T-helper 1 cell treated with Interleukin-12 subunit alpha and Interleukin-12 subunit beta and Interleukin-4 antibody, amounts not matched to agents 30 ng/mL and 1 ng/mL, for 36 hours (primary cell): ENCODE measurements at regions not wholly inside any gene's neighbourhood (a gene's known extent, or its start where the extent isn't known, plus 50 kb on each side); places are given as distances from the start of the nearest gene placed in this dataset.

Experiments used
- intact Hi-C: fragments of 100-400 bp; cut with micrococcal nuclease; formaldehyde crosslinking; loops from one replicate; pipeline ENCODE4 v1.15.1; 2024

DNA sequence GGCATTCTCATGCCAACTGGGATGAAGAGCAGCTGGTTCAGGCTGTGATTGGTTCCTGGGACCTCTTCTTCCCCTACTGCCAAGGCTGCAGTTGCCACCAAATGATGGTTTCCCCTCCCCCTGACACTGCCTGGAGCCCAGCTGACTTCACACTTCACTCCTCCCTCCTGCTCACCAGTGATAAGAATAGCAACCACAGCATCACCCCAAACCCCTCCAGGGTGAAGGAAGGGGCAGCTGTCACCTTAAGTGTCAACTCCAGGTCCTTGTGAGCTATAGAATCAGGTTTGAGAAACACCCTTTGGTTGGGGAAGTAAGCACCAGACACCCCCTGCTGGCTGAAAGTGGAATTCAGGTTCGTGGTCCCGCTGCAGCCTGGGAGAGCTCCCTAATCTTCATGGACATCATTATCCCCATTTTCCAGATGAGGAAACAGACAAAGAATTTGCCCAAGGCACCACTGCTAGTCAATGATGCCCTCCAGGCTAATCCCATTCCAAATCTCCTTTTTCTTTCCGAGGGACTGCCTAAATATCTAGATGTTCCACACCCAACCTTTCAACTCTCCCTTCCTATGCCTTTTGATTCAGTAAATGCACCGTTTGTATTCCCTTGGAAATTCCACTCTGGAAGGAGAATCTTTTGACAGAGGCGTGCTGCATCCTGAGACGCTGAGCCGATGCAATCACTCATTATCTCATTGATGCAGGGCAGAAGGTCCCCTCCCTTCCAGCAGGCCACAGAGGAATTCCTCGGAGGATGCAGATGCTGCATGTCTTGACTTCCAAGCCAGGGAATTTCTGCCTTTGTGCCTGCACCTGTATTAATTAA lies 50.6 kb upstream of the UQCRFS1 start:
- intact Hi-C loops = loop anchor here (1.0 to 5.0 kb wide), 3 partner anchors 181 to 526 kb away; no protein-coding TSS in a partner anchor

DNA sequence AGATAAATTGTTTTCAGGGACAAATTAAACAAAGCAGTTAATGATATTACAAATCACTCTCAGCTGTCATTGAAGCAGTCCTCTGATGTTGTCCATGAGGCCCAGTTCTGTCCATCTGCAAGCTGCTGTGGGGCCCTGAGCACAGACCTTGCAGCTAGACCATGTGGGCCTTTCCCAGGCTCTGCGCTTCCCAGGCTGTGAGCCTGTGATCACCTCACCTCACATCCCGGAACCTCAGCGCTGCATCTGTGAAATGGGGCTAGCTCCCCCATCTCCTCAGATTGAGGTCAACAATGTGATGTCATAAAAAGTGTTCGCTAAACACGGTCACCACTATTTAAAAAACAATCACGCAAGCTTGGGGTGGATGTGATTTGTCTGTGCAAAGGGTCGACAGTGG lies 51.9 kb upstream of the UQCRFS1 start:
- intact Hi-C loops = loop anchor here (5.0 kb wide), 2 partner anchors 183 to 388 kb away; no protein-coding TSS in a partner anchor

DNA sequence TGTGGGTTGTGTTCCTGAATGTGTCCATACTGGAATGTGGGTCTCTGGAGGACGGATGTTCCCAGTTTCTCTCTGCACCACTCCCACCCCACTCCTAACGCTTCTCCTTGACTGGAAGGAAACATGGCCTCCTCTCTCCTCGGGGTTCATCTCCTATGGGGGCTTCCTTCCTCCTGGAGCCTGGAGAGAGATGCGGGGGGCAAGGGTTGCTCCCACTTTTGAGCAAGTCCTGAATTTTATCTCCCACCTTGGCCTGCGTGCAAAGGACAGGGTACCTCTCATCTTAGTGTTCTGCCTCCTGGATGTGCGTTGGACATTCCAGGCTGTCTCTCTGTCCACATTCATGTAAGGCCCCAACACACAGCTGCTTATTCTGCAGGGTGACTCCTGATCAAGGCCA lies 52.5 kb upstream of the UQCRFS1 start:
- intact Hi-C loops = no loop called here

DNA sequence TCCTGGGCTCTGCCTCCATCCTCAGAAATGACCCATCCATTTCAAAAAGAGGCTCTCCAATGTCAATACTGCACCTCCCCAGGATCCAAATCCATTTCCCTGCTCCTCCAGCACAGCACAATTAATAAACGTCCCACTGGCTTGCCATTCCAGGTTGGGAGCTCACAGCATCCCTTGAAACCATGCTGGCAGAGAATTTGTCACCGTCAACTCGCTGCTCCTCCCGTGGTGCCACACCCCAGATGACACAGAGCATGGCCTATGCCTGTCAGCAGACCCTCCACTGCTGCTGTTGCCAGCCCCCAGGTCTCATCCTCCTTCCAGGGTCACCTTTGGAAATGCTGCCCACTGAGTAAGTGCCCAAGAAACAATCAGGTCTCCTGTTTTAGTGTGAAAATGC lies 53.0 kb upstream of the UQCRFS1 start:
- intact Hi-C loops = no loop called here

DNA sequence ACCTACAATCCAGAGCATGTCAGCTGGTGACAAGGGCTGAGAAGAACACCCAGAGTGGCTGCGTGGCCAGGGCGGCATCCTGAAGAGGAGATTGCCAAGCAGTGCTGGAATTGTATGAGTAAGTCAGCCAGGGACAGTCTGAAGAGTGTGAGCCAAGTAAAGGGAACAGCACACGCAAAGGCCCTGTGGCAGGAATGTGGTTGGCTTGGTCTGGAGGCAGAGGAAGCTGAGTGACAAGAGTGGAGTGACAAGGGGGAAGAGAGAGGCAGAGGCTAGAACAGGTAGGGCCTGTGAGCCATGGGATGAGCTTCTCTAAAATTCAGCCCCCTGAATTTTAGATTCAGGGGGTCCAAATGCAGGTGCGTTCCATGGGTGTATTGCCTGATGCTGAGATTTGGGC lies 53.7 kb upstream of the UQCRFS1 start:
- intact Hi-C loops = no loop called here

DNA sequence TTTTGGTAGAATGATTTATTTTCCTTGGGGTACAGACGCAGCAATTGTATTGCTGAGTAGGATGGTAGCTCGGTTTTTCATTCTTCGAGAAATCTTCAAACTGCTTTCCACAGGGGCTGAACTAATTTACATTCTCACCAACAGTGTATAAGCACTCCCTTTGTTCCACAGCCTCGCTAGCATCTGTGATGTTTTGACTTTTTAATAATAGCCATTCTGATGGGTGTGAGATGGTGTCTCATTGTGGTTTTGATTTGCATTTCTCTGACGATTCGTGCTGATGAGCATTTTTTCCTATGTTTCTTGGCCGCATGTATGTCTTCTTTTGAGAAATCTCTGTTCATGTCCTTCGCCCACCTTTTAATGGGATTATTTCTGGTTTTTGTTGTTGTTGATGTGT lies 54.8 kb upstream of the UQCRFS1 start:
- intact Hi-C loops = no loop called here

DNA sequence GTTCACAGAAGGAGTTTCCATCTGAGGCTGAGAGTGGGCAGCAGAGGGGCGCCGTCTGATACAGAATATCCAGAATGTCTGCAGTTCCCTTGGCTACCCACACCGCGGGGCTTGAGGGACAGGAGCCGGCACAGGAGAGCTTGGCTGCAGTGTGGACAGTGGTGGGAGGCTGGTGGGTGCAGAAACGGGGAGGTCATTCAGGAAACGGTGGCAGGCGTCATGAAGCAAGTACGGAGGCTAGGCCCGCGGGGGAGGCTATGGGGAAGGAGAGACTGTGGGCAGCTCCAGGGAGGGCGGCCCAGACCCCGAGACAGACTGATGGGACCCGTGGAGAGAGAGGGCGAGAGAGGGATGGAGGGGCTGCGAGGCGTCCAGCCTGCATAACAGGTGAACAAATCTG lies 55.2 kb upstream of the UQCRFS1 start:
- intact Hi-C loops = no loop called here

DNA sequence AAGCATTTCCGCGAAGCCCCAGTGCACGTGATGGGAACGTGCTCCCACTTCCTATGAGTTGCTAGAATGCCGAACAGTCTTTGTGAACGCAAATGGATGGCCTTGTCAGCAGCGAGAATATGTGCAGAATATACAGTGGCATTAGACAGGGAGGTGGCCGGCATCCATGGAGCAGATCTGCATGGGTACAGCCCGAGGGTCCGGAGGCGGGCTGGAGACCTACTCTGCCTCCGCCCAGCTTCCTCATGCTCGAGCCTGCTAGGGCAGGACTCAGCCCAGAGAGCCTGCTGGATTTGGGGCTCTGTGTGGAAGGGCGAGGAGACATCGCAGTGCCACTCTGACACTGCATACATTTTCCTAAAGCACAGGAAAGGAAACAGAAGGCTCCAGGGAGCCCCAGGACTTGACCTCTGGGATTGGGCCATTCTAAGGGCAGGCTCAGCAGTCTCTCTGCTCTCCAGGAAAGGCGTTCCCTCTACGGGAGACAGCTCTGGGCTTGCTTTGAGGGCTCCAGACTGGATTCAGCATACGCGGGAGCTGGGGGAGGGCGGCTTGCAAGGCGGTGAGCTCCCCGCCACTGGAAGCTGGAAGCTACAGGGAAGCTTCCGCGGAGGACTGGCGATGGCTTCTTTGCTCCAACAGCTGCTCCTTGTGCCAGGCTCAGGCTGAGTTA lies 55.9 kb upstream of the UQCRFS1 start:
- intact Hi-C loops = no loop called here

DNA sequence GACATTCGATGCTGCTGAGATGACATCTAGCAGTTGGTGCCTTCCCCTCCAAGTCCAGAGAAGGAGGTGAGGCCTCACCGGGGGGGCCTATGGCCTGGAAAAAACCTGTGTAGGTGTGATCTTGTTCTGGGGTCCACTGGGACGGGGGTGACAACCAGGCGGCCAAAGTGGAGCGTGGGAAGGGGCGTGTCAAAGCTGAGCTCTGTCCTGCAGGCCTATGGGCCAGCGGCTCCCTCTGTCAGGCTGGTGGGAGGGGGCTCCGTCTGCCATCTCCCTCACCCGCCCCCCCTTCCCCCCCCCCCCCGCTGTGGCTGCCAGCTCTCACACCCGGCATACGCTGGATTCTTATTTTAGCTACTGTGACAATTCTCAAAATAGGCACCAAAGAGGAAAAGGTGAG lies 56.7 kb upstream of the UQCRFS1 start:
- intact Hi-C loops = no loop called here

DNA sequence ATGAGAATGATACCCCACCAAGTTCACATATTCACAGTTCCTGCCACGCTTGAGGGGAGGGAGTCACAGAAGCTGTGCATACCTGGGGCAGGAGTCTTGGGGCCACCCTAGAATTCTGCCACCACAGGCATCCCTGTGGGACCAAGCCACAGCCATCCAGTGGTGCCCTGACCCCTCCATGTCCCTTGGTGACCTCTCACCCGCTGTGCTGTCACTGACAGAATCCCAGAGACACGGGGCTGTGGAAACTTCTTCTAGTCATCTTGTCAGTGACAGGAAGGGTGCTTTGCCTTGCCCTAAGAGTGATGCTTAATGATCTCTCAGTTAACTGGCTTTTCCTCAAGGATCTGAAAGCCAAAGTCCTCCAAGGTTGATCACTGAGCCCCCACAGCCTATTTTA lies 58.4 kb upstream of the UQCRFS1 start:
- intact Hi-C loops = no loop called here

DNA sequence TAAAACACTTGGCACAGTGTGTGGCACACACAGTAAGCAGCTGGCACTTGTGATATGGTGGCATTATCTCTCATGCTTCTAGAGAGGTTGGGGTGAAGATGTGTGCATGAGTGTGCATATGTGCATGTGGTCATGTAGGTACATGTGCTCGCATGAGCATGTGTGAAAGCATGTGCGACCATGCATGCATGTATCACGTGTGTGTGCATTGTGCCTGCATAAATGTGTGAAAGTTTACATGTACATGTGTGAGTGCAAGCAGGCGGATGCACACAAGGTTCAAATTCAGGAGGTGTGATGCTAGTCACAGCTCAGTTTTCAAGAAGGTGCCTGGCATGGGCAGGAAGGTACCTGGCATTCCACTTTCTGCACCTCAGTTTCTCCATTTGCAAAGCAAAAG lies 59.0 kb upstream of the UQCRFS1 start:
- intact Hi-C loops = no loop called here

DNA sequence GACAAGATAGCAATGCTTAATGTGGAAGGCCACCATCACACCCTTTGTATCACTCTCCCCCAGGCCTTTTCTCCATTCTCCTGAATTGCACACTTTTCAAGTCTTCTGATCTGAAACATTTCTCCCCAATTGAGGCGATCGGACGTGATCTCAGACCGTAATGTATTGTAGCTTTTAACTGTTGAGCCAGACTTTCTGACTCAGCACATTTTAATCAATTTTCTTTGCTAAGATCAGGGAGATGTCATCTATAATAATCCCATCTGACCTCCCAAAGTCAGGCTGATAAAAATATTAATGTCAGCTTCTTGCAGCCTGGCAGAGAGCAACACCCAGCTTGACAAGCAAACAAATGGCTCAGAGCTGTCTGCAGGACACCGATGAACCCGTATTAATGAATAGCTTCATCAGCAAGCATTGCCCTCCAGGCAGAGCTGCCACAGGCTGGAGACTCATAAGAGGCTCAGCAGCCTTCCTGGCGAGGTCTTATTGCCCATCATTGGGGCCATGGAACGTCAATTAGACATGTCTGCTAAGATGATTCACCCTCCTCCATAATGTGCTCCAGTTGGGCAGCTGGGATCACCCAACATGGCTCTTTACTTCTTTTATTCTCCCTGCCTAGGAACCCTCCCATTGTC lies 60.2 kb upstream of the UQCRFS1 start:
- intact Hi-C loops = no loop called here

DNA sequence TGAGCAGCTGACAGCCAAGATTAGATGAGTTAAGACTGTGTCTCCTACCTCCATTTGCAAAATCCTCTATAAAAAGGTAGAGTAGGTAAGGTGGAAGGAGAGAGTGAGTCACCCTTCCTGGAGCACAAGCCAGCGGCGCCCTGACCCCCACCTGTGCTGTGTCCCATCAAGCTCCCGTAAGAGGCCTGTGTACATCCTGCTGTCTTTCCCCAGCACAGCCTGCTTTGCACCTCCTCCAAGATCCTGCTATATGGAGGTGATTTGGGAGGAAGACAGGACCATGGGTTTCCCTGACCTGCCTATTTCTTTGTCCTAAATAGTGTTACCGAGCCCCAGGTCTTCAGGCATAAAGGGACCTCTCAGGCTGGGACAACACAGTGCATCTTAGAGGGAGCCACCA lies 62.3 kb upstream of the UQCRFS1 start:
- intact Hi-C loops = no loop called here

DNA sequence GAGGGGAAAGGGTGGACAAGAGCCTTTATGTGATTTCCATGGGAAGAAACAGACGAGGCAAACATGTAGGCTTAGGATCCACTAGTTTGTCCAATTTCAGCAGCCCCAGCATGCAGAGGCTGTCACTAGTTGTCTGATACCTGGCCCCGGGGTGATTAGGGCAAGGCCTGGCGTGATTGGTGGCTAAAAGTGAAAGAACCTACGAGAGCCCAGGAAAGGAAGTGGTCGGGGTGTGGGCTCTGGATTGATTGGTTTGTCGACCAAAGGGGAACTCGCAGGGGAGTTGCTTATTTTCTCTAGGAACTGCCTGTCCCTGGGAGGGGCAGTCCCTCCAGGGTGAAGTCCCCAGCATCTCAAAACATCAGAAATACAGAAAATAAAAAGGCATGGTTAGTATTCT lies 64.2 kb upstream of the UQCRFS1 start:
- intact Hi-C loops = loop anchor here (2.0 kb wide), 1 partner anchor 64 kb away; the partner anchor contains the start of gene UQCRFS1

DNA sequence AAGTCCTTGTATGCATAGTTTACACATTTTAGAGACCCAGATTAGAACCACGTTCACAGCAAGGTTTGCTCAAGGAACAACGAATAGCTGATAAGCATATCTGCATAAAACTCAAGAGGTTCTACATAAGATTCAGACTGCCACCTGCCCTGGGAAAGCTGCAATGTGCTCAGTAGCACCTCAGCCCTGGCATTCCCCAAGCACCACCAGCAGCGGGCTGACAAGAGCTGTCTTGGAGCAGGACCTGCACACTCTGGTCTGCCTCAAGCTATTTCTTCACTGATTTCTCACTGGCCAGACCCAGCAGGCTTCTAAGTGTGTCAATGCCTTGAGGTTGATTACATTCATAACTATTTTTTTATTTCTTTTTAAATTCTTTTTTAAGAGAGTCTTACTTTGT lies 65.8 kb upstream of the UQCRFS1 start:
- intact Hi-C loops = no loop called here

DNA sequence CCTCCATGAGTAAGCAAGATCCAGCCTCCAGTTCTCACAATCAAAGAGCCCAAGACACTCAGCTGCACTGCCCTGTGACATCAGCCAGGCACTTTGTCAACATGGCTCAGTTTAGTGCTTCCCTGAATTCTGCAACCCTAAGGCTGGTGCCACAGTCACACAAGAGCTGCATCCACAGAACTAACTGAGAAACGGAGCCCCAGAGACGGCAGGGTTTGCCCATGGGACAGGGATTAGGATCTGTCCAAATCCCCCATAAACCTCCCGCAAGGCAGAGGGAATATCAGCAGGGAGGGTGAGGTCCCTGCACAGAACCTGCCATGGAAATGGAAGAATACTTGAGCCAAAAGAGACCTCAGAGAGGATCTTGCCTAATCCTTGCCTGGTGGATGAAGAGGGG lies 70.4 kb upstream of the UQCRFS1 start:
- intact Hi-C loops = no loop called here

DNA sequence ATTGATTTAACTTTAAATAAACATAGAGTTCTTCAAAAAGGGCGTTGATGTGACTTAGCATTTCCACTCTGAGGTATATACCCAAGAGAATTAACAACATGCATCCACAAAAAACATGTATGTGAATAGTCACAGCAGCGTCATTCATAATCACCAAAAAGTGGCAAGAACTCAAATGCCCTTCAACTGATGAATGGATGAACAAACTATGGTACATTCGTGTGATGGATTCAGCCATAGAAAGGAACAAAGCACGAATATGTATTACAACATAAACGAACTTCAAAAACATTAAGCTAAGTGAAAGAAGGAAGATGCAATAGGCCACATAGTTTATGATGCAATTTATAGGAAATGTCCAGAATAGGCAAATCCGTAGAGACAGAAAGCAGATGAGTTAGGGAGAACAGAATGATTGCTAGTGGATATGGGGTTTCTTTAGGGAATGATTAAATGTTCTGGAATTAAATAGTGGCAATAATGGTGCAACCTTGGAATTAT lies 72.3 kb upstream of the UQCRFS1 start:
- intact Hi-C loops = no loop called here

DNA sequence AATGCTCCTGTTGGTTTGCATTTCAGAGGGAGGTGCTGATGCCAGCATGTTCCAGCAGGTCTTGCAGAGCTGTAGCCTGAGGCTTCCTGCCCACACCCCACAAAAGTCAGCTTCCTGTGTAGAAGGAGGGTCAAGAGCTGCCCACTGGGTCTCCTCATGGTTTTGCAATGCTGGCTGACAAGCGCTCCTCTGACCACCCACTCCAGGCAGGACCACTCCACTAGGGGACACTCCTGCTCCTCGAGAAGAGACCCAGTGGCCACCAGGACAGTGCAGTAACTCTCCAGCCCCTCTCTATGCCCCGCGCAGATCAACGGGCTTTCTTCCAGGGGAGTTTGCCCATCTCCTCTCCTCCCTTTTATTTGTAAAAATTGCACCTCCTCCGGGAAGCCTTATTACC lies 72.9 kb upstream of the UQCRFS1 start:
- intact Hi-C loops = no loop called here

DNA sequence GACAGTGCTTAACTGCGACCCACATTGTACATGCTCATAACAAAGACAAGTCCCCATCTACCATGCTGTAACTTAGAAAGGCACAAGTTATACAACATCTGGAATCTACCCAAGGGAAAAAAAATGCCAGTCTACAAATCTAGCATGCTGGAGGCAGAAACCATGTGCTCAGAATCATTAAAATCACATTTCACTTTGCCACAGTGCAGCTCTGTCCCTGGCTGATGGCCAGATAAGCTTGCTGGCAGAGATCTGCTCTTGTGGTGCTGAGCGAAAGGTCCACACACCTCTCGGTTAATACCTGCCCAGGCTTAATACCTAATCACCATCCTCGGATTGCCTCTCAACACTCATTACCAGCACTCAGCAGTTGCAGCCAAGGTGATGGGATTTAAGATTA lies 74.1 kb upstream of the UQCRFS1 start:
- intact Hi-C loops = no loop called here

DNA sequence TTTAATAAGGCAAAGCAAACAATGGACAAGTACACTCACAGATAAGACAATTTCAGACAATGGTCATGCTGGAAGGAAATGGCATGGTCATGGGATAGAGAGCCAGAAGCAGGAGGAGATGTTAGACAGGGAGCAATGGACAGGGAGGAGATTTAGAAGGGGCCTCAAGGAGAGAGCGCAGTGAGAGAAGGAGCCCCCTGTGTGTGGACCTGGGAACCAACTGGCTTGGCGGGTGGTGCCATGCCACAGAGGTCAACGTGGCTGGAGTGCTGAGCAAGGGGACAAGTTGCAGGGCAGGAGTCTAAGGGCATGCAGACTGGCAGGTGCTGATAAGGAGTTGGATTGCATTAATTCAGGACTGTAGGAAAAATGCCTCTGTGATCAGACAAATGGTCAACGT lies 75.3 kb upstream of the UQCRFS1 start:
- intact Hi-C loops = no loop called here

DNA sequence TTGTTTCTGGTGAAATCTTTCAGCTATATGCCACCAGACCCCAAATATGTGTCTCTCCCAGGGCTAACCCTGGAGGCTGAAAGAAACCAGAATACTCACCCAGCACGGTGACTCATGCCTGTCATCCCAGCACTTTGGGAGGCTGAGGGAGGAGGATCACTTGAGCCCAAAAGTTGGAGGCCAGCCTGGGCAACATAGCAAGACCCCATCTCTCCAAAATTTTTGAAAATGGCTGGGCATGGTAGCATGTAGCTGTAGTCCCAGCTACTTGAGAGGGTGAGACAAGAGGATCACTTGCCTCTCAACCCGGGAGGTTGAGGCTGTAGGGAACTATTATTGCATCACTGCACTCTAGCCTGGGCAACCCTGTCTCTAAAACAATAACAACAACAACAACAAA lies 76.1 kb upstream of the UQCRFS1 start:
- intact Hi-C loops = no loop called here

DNA sequence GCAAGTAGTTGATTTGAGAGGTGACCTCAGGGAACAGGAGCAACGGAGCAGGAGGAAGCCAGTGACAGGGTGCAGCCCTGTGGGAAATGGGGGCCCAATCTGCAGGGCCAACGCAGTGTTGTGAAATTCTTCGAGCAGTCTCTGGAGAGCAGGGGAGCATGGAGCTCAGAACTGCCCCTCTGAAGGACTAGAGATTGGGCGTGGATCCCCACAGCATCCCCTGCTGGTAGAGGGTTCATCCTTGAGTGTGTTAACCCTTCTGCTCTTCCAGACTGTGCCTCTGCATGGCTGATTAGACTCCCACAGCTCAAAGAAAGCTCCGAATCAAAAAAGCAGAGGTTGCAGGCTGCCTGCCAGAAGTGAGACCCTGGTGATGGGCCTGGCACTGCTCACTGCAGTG lies 77.9 kb upstream of the UQCRFS1 start:
- intact Hi-C loops = no loop called here
